GOT3 (cell line): ENCODE measurements at regions not wholly inside any gene's neighbourhood (a gene's known extent, or its start where the extent isn't known, plus 50 kb on each side); places are given as distances from the start of the nearest gene placed in this dataset.
"Not testable (repeated sequence)": the region's sequence is repeated elsewhere in the genome, so short reads cannot be mapped to it uniquely, and the experiment has no call there.

Experiments
- DNase-seq: peaks from one replicate; lab custom pipeline; 2025; ENCODE audit warnings: mixed read lengths; lab: John Stamatoyannopoulos, UW

DNA sequence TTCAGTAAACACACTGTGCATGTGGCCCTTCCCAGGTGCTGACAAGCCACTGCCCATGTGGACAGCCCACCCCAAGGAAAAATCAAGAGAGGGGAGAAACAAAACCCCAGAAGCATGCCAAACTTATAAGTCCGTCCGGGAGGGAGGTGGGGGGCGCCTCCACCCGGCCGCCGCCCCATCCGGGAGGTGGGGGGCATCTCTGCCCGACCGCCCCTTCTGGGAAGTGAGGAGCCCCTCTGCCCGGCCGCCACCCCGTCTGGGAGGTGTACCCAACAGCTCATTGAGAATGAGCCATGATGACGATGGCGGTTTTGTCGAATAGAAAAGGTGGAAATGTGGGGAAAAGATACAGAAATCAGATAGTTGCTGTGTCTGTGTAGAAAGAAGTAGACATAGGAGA is 53.8 kb upstream of the C2CD4B start:
- DNase-seq: no peak

DNA sequence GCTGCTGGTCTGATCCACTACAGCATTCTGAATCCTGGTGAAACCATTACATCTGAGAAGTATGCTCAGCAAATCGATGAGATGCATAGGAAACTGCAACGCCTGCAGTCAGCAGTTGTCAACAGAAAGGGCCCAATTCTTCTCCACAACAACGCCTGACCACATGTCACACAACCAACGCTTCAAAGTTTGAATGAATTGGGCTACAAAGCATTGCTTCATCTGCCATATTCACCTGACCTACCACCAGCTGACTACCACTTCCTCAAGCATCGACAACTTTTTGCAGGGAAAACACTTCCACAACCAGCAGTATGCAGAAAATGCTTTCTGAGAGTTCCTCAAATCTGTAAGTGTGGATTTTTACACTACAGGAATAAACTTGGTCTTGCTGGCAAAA is 54.7 kb upstream of the C2CD4B start:
- no peak for DNase-seq

DNA sequence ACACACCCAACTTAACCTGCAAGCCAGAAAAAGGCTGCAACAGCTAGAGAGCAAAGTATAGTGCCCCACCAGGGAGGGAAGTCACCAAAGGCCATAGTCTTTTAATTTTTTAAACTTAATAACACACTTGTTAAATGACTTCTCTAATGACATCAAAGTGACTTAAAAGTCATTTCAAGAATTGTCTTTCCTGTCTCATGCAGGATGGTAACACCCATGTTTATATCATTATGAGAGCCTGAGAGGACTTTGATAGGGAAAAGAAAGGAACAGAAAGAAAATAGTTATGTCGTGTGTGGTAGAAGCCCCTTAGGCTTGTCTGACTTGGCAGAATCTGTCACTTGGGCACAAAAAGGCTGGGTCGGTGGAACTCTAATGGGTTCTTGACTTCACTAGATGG is 57.9 kb upstream of the C2CD4B start:
- no peak for DNase-seq

DNA sequence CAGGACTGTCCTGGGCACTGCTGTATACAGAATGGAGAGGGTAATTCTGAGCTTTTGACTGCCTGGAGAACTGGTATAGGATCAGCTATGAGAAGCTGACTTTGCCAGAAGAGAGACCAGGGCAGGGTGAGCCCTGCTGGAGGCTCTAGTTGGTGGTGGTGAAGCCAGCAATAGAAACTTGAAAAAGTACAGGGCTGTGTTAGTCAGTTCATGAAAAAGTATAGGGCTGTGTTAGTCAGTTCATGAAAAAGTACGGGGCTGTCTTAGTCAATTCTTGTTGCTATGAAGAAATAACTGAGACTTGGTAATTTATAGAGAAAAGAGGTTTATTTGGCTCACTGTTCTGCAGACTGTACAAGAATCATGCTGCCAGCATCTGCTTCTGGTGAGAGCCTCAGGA is 63.5 kb upstream of the C2CD4B start:
- DNase-seq: no peak

DNA sequence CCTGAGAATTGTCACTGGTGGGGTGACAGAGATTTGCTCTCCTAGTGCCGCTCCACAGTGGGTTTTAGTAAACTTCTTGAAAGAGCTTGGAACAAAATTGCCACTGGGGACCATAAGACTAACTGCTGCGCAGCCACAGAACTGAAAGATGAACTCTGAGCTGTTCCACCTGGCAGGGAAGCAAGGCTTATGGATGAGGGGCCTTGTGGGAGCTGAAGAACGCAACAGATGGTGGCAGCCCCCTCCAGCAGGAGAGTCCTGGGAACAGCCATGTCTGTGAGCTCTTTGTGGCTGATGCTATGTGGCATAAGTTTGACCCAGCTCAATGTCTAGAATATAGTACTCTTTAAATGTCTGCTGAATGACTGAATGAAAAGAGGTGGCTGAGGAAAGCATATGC is 66.8 kb upstream of the C2CD4B start:
- DNase-seq: no peak

DNA sequence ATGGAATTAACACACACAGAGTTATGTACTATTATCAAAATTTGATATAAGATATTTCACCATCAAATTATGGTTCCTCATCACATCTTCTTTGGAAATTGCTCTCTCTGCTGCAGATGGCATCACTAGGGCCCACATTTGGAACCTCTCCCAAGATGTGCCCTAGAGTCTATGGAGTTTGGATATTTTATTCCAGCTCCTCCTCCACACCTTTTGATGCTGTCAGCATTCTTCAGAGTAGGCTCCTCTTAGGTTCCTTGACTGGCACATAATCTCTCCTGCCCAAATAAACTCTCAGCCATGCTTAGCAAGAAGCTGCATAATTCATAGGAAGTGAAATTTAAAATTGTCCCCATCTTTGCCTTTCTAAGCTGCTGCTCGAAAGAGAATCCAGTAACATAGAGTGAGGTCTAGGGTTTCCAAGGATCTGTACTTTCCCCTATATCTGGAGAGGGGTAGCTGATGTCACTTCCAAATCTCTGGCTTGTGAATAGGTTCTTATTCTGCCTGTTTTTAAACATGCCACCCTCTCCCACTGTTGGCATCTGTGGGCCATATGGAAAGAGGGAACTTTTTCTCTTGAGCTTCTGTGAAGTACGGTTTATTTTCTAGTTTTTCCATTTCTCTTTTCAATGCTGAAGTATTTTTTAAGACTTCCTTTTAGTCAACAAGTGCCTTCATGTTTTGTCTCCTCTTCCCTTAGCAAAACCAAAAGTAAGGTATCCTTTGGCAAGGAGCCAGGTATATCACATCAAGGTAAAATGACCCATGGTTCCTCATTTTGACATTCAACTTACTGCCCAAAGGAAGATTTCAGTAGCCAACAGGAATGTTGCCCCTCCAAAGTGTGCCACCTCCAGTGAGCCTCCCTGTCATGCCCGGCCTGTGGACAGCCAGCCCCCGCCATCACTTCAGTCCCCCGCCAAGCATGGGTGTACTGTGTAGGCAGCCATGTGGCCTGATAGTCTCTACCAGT is 75.3 kb upstream of the C2CD4B start:
- no peak for DNase-seq

DNA sequence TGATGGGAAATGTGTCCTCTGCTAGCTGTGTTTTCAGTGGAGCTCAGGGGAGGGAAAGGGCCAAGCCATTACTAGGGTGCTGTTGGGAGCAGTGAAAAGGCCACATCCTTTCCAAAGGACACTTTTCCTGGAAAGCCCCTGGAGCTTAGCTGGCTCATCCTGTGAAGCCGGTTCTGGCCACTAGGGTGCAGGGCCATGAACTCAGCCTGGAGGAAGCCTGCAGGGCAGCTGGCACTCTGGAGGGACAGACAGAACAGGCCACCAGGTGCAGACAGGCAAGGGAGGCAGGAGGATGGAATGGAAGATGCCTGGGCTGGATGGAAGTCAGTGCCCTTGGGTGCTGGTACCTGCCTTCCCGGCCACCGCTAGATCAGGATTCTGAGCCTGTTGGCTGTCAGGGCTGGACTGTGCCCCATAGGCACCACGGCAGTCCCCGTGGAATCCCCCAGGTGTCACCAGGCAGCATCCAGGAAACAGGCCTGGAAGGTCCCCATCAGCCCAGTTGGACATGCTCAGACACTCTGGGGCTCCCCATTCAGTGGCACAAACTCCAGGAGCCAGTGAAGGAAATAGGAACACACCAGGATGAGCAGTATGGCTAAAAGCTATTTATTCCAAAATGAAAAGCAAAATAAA is 76.2 kb upstream of the C2CD4B start:
- DNase-seq: no peak

DNA sequence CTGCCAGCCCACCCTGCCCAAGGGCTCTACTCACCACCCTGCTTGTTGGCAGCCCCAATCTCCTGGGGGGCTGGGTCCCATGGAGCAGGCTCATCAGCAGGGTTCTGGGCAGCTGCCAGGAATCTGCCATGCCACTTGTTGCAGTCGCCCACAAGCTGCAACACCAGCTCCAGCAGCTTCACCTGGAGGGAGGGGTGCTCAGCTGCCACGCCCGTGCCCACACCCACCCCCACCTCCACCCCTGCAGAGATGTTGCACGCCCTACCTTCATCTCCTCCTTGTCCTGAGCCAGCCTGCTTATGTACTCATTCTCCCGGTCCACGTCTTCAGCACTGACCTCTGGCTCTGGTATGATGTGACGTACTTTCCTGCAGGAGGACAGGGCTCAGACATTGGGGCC is 77.9 kb upstream of the C2CD4B start:
- DNase-seq: no peak

DNA sequence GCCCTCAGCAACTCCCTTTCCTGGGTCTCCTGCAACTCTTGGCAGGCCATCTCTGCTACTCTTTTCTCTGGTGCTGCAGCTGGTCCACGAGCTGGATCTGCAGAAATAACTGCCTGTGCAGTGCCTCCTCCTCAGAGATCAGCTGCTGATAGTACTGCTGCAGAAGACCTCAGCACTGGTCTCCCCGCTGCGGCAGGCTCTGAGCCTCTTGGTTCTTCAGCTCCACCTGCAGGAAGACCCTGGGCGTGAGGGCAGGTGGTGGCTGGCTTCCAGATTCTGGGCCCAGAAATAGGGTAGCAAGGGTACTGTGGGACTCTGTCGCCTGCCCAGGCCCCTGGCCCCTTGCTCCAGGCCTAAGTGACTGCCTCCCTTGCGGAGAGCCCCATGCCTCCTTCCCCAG is 79.7 kb upstream of the C2CD4B start:
- no peak for DNase-seq

DNA sequence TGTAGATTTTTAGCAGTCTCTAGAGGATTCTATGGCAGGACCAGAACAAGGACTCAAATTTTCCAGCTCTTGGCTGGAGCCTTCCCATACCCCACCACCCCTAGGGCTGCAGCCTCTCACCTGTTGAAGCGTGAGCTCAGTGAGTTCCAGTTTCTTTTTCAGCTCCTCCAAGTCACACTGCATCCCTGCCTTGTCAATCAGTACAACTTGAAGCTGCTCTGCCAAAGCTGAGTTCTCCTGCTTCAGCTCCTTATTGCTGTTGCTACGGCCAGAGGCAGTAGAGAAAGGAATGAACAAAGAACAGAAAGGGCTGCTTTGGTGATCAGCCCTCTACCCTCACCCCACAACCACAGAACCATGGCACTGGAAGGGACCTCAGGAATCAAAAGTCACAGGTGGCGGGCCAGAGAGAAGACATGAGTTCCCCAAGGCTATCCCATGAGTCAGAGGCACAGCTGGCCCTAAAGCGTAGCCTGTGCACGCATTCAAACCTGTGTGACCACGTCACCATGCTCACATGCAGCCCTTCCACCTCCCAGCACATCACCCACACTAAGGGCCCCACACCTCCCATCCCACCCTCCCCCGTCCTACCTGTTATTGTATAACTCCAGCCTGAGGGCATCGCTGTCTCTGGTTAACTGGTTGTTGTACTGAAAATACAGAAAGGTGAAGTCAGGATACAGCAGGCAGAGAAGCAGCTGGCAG is 83.3 kb upstream of the C2CD4B start:
- no peak for DNase-seq

DNA sequence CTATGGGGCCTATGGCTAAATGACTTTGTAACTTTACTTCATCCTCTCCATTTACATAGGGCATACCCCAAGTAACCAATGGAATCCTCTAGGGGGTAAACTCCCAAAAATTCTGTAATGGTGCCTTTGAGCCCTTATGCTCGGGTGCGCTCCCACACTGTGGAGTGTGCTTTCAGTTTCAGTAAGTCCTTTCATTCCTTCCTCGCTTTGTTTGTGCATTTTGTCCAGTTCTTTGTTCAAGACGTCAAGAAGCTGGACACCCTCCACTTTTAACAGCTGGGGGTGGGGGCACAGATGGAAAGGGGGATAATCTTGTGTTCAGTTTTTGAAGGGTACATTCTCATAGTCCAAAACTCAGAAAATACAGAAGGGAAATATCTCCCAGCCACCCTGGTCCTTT is 84.4 kb upstream of the C2CD4B start:
- DNase-seq: no peak

DNA sequence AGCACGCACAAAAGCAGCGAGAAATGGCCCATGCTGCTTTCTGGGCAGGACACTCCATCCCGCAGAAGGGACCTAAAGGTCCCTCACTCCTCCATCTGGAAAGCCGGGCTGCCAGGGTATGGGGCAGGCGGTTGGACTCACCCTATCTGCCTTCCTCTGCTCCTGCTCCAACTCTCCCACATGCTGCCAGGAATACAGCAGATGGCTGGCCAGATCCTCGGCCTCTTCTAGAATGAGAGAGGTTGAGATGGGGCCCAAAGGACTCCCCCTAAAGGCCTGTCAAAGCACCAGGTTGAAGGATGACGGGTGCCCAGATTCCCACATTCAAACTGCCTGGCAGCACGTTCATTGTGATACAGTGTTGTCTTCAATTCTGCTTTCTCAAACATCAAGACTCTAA is 85.1 kb upstream of the C2CD4B start:
- no peak for DNase-seq

DNA sequence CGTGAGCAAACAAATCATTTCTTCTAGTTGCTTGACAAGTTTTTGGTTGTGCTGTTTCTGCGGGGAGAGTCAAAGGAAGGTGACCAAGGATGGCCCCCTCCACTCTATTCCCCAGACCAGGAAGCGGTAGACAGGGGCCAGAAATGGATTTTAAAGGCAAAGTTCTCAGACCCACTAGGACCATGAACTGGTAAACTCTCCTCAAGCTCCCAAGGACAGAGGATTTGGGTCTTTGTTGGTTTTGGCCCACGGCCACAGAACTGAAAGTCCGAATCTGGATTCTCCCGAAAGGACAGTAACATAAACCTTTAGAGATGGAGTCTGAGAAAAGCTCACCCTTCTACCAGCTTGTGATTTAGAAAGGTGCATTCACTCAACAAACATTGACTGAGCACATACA is 85.9 kb upstream of the C2CD4B start:
- no peak for DNase-seq

DNA sequence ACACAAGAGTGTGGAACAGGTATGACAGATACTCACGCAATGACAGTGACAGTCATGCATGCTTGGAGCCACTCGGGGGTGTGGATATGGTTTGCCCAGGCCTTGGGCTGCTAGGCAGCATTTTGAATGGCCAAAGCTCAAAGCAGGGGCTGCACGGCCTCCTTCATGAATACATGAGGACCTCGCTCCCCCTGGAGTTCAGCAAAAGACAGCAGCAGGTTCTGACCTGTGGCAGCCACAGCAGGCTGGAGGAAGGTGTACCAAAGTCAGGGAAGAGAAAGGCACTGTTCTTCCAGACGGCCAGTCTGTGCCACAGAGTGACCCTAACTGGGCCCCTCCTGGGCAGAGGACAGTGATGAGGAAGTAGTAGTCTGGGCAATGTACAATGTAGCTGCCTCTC is 88.2 kb upstream of the C2CD4B start:
- DNase-seq: no peak

DNA sequence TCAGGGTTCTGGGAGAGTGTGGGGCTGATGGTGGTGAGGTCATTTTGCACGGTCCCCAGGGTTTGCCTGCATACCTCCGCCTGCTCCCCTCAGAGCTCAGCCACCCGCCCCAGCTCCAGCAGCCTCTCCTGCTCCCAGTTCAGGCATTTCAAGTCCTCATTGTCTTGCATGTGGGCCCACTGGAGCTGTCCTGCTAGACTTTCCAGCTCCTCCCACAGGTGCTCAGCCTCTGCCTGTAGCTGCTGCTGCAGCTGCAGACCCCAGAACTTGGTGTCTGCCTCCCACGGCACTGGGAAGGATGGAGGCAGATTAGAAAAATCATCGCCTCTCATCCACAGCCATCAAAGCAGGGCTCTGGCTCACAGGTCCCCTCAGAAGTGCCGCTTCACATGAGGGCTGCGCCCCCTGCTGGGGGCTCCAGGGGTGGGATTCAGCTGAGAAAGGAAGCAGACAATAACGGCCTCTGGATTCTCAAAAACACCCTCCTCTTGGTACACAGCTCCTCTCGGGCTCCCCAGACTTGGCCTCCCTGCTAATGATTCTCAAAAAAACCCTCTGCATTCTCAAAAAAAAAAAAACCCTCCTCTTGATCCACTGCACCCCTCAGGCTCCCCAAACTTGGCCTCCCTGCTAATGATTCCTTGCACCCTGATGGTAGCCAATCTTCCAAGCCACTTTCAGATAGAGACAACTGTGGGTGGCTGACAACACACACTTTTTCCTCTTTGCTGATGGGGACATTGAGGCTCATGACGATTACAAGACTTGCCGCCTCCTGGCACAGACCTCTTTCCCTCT is 89.3 kb upstream of the C2CD4B start:
- no peak for DNase-seq

DNA sequence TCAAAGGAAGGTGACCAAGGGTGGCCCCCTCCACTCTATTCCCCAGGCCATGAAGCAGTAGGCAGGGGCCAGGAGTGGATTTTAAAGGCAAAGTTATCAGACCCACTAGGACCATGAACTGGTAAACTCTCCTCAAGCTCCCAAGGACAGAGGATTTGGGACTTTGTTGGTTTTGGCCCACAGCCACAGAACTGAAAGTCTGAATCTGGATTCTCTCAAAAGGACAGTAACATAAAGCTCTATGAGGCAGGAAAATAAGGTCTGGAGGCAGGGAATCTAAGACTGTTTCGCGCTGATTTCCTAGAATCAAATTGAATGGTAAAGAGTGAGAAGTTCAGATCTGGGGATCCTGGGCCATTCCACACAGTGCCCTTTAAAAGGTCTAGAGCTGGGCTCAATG is 91.3 kb upstream of the C2CD4B start:
- DNase-seq: not testable (repeated sequence)

DNA sequence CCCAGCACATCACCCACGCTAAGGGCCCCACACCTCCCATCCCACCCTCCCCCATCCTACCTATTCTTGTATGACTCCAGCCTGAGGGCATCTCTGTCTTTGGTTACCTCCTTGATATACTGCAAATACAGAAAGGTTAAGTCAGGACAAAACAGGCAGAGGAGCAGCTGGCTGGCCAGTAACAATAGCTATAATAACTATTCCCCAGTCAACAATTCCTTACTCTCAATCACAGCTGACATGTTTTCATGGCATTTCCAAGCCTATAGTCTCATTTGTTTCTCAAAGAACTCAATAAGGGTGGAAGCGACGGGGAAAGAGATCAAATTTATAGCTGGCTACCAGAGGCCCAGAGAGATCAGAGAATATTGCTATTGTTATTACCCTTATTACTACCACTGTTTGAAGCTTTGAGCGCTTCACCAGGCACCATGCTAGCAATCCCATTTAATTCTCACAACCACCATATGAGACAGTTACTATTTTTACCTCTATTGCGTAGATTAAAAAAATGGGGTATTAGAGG is 93.0 kb upstream of the C2CD4B start:
- no peak for DNase-seq

DNA sequence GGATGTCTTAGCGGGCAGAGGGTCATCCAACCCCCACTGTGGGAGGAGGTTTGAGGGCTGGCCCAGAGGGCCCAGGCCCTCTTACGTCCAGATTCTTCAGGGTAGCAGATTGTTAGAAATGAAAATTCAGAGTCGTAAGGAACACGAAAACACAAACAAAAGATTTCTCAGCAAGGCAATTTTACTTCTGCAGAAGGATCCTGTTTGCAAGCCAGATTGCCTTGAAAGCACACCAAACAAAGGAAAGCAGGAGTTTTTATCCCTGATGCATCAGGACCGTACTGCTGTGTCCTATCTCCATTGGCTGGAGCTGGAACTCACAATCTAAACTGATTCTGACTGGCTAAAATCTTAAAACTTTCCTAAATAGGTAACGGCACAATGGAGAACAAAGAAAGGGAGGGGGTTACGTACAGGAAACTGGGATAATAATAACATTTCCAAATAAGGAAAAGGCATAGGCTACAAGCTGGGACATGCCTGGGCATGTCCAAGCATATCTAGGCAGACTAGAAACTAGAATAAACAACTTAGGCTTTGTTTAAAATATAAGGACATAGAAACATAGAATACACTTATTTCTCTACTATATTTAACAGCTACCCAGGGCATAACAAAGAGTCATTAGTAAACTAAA is 97.3 kb upstream of the C2CD4B start:
- no peak for DNase-seq

DNA sequence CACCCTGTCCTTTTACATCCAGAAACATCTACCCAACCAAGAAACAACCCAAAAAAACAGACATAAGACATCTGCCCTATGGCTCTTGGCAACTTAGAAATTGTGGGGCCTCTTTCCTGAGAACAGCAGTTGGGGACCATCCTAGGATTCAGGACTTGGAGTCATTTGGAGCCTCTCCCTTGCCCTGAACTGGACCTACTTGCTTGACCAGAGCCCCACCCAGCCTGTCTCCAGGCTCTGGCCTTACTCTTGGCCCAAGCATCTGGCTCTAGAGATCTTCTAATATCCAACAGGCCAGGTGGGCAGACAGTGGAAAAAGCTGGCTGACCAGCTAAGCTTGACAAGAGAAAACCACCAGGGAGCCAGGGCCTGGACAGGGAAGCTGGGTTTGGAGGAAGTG is 99.1 kb upstream of the C2CD4B start:
- DNase-seq: no peak

DNA sequence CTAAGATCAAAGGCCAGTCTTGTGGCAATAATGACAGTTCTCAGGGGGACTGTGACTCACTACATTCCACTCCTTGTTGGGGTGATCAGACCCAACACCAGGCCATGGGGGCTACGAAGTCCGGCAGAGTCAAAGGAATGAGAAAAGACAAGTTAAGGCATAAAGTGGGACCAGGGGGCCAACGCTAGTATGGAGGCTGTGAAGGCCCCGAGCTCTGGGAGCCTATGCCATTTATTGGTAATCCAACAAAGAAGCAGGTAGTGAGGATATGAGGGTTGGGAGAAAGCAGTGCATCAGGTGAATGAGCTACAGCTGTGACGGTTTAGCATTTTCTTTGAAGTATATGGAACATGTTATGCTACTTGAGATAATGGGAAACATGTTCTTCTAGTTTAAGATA is 104.4 kb upstream of the C2CD4B start:
- no peak for DNase-seq

DNA sequence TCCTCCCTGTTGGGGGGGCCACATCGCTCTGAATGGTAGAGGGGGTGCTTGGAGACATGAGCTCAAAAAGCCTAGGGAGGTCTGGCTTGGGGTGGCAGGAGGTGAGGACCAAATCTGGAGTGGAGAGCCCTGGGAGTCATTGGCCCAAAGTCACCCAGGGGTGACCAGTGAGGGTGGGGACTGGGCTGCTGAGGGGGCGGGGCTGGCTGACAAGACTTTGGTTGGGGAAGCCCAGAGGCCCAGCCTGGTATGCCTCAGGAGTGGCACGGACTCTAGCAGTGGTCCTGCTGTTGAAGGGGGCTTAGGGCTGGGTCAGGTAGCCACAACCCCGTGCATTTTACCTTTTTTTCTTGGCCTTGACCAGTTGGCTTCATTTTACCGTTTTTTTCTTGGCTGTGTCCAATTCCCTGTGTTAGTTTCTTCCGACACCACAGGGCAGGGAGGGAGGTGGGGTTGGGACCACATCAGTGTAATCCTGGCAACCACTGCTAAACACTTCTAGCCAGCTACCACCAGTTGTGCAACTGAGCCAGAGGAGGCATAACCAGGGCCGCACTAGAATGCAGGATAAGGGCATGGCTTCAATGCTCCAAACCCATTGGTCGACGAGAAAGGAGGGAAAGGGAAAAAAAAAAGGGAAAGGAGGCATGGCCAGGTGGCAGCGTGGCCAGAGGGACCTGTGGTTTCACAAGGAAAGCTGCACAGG is 105.3 kb upstream of the C2CD4B start:
- DNase-seq: no peak
